GM20000 (cell line): ENCODE measurements at regions not wholly inside any gene's neighbourhood (a gene's known extent, or its start where the extent isn't known, plus 50 kb on each side); places are given as distances from the start of the nearest gene placed in this dataset.

Experiments used
- DNase-seq: peaks from one replicate; pipeline ENCODE4 v3.0.0; 2012; ENCODE audit warnings: low spot score
- CTCF ChIP-seq: IDR thresholded peaks from 2 replicates; pipeline ENCODE4 v1.5.1; 2012; ENCODE audit warnings: mild to moderate bottlenecking, control low read depth; ENCODE audit errors: extremely low read depth, missing control alignments

DNA sequence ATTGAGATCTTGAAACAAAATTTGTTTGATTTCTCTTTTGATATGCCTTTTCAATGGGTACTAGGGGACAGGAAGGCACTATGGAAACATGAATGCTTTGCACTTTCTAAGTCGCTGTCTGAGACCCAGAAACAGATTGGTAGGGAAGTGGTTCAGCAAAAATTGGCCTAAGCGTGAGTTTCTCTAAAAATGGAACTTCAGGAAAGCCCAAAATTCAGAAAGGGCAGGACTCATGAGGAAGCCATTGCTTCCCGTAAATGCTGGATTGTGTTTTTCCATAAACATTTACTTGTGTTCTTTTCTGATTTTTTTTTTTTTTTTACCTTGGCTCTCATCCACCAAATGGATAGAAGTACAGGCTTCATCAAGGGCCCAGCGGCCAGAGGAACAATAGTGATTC lies 123.7 kb upstream of the ATP1B1 start:
- no peak for TF ChIP-seq CTCF
- no peak for DNase-seq

GRCh38 chr1:168987330-168987729 lies 119.2 kb upstream of the ATP1B1 start:
- no peak for DNase-seq
- TF ChIP-seq CTCF: no peak

- no peak for TF ChIP-seq CTCF
These were observed 118.6 kb upstream of the ATP1B1 start for GRCh38 chr1:168987923-168988322.

GRCh38 chr1:168989985-168990384 lies 116.5 kb upstream of the ATP1B1 start:
- DNase-seq: no peak
- TF ChIP-seq CTCF: no peak

More at GRCh38 chr1:168987923-168988322, 118.6 kb upstream of the ATP1B1 start:
- no peak for DNase-seq

DNA sequence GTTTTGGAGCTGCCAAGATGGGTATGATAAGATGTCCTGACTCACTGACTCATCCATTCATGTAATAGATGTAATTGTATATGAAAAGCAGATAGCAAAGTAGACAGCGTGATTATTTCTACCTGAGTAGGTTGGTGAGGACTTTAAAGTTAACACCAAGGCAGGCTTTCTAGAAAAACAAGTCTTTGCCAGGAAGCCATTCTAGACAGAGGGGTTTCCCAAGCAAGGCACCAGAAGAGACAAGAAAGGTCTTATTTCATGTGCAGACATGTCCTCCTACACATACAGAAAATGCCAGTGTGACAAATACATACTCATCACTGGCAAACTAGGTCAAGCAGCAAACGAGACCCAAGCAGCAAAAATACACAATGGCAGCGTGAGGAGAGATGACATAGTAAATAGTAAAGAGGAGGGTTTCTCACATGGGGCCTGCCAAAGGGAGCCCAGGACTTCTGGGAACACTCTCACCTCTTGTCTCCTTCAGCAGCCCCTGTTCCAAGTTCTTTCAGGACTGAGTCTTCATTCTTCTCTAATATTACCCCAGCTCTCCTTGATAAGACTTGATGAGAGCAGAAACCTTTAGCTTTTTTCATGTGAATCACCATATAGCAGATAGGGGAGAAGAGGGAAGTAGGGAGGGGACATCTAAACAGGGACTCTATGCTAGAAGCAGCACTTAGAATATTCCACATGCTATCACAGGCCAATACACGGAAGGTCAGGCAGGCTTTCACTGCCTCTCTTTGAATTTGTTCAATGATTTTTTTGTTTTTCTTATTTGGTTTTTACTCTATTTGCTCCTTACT lies 114.6 kb upstream of the ATP1B1 start:
- no peak for TF ChIP-seq CTCF
- DNase-seq: no peak

GRCh38 chr1:169001353-169001752 lies 105.1 kb upstream of the ATP1B1 start:
- TF ChIP-seq CTCF: no peak
- no peak for DNase-seq

DNA sequence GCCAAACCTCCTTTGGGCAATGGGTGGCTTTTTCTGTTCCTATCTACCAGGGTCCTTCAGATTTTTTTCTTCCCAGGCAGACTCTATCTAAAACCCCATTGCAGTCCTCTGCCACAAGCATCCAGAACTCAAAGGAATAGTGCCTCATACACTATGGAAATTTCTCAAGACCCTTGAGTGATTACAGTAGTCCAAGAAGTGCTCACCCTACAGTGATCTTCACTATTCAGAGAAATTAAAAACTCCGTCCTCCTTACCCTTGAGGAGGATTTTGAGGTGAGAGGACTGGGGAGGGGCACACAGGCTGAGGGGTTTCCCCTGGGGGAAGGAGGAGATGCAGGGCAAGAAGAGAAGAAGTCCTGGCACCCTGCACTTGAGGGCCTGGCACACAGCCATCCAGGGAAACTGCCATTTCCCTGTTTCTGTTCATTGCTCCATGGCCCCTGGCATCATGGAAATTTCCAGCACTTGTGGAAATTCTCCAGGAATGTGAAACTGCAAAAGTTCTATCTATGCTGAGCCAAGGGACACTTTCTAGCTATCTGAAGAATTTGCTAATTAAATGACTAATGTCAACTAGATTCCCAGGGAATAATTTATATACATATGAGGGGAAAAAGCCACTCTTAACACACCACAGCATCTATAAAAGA lies 102.5 kb upstream of the ATP1B1 start:
- no peak for DNase-seq
- TF ChIP-seq CTCF: no peak
